Daoy (cell line): ENCODE measurements at regions not wholly inside any gene's neighbourhood (a gene's known extent, or its start where the extent isn't known, plus 50 kb on each side); places are given as distances from the start of the nearest gene placed in this dataset.
A peak's percentile ranks its signal among the peaks of the same experiment; 100 is the strongest.
"Not testable (repeated sequence)": the region's sequence is repeated elsewhere in the genome, so short reads cannot be mapped to it uniquely, and the experiment has no call there.

Source experiments
- DNase-seq: peaks from one replicate; pipeline ENCODE4 v3.0.0-alpha.2; 2015; ENCODE audit warnings: low read depth

DNA sequence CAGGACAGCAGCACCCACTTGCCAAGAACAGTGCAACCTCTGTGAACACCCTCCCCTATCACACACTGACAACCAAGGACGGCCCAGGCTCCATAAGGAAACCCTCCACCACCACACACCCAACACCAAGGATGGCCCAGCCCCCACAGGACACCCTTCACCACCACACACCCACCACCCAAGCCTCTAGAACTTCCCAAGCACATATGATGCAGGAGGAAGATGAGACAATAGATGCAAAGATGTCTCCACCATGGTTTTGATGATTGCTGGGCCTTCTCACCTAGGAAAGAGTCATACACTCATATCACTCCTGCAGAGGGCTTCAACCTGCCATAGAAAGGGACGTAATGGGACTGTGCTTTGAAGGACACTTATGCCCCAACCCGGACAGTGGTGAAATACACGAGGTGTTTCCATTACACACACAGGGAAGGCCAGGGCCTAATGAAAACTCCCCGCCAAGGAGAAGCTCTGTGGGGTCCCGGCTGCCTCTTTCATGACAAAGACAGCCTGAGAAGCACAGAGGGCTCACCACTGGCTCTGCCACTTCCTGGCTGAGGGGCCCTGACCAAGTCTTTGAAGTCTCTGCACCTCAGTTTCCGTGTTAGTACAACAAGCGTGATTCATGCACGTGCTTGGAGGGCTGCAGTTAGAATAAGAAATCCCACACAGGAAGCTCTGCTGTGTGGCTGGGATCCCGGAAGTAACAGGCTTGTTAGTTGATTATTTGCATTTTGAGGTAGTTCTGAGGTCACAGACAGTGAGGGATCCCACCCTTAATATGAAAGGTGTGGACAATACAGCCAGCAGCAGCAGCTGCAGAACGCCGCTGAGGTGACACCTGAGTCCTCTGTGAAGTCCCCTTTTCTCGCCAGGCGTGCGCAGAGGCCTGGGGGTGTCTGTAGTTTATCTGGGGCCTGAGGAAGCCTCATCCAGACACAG lies 61.9 kb upstream of the ATP12A start:
- DNase-seq, result peak; percentile 28

DNA sequence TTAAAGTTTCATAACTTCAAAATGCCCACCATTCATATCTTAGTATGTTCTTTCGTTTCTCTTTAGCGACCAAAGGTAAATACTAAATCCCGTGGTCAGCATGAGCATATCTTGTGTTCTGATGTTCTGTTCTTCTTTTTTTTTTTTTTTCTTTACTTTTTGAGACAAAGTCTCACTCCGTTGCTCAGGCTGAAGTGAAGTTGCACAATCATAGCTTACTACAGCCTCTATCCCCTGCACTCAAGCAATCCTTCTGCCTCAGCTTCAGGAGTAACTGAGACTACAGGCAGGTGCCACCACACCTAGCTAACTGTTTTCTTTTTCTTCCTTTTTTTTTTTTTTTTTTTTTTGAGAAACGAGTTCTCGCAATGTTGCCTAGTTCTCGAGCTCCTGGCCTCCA lies 60.9 kb upstream of the ATP12A start:
- DNase-seq, result no peak

DNA sequence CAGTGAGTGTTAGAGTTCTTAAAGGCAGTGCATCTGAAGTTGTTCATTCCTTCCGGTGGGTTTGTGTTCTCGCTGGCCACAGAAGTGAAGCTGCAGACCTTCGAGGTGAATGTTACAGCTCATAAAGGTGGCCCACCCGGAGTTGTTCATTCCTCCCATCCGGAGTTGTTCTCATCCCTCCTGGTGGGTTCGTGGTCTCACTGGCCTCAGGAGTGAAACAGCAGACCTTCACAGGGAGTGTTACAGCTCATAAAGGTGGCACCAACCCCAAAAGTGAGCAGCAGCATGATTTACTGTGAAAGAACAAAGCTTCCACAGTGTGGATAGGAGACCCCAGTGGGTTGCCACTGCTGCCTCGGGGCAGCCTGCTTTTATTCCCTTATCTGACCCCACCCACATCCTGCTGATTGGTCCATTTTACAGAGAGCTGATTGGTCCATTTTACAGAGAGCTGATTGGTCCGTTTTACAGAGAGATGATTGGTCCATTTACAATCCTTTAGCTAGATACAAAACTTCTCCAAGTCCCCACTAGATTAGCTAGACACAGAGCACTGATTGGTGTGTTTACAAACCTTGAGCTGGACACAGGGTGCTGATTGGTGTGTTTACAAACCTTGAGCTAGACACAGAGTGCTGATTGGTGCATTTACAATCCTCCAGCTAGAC lies 57.6 kb upstream of the ATP12A start:
- DNase-seq, result not testable (repeated sequence)

DNA sequence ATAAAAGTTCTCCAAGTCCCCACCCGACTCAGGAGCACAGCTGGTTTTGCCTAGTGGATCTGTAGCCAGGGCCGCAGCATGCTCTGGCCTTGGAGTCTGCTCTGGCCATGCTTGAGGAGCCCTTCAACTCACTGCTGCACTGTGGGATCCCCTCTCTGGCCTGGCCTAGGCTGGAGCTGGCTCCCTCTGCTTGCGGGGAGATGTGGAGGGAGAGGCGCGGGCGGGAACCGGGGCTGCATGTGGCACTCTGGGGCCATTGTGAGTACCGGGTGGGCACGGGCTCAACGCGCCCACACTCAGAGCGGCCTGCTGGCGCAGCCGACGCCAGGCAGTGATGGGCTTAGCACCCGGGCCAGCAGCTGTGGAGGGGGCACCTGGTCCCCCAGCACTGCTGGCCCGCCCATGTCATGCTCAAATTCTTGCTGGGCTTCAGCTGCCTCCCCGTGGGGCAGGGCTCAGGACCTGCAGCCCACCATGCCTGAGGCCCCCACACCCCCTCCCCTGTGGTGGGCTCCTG lies 57.0 kb upstream of the ATP12A start:
- no peak for DNase-seq

DNA sequence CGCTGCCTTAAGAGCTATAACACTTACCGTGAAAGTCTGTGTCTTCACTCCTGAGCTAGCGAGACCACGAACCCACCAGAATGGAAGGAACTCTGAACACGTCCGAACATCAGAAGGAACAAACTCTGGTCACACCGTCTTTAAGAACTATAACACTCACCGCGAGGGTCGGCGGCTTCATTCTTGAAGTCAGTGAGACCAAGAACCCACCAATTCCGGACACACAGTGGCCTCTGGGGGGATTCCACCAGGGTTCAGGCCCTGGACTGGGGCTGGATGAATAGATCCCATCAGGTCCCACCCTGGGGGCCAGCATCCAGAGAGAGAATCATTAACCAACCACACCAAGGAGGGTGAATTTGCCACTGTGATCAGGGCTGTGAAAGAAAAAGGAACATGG lies 55.8 kb upstream of the ATP12A start:
- DNase-seq, result no peak

DNA sequence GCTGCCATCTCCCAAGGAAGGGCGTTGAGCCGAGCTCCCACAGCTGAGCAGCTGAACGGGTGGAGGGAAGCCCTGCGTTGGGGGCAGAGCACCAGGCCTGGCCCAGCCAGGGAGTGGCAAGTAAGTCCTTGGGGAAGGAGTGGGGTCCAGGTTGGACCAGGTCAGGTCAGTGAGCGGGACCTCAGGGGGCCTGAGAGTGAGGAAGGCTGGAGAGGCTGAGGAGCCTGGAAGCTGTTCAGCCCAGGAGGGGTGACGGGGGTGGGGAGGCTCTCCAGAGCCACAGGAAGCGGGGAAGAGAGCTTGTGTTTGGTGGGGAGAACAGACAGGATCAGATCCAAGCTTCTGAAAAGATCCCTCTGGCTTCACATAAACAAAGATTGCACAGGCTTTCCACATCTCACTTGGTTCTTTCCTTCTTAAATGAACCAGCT lies 55.4 kb upstream of the ATP12A start:
- DNase-seq, result no peak

DNA sequence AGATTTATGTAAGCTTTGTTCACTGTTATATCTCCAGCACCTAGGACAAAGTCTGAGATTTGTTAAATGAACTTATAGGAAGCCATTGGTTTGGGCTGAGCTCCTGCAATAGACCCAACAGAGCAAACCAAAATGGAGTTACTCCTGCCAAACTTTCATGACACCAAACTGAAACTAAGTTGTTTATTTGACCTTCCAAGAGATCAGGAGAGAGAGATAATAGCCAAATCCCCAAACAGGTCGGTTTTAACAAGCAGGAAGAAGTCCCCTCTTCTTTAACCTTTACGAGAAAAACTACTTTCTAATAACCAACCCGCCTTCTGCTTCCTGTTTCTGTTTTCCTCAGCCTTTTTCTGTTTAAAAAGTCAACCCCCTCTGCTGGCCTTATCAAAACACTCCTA lies 54.9 kb upstream of the ATP12A start:
- DNase-seq, result no peak

DNA sequence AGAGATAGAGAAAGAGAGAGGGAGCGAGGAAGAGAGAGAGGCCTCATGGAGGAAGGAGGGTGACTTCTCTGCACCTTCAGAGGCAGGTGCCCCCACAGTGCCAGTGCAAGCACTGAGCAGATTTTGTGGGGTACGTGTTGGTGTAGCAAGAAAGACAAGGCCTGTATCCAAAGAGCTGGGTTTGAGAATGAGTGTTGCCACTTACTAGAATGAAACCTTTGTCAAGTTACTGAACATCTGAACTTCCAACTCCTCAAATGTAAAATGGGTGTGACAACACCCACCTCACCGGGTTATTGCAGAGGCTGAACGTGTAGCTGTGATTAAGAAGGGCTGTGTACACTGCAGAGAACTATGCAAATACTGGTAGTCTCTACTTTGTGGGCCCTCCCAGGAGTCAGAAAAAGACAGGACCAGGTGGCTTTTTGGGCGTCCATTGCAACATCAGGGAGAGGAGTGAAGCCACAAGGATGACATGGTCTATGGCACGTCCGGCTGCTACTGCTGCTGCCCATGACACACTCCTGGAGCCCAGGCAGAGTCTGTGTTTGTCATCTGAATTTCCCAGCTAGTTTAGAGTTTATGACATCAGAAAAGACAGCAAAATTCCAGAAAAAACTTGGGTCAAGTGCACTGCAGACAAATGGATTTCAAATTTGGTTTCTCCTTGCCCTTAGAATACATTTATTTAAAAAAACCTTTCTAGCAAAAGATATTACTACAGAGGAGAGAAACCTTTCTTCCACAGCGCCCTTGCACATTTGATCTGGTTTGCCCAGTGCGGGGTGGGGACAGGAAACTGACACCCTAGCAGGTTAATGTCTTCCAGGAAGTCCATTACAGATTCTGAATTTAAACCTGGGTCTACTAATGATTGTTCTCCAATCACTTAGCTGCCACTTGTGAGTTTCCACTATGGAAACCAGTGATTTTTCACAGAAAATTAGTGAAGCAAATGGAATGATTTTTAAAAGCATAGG lies 54.0 kb upstream of the ATP12A start:
- DNase-seq, result no peak

DNA sequence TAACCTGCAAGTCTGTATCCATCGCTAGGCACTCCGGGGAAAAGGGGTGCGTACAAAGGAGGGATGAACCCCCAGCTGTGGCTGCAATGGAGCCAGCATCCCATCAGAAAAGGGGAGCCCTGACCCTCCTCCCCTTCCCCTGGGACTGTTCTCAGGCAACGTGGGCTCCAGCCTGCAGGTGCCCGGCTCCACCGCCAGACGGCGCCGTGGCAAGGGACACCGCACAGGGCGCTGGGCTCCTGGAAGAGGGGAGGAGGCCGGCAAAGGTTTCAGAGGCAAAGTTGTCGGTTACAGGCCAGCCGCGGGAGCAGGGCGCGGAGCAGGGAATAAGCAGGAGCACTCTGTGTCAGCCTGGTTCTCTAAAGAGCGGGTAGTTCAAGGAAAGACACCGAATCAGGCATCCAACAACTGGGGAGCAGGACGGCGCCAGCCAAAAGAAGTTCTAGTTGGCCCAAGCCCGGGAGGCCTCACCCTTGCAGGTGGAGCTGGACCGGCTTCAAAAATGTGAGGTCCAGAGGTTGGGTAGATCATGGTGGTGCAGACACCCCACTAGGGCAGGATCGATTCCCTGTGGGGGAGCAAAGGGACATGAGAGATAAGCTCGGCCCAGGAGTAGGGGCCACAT lies 53.0 kb upstream of the ATP12A start:
- peak; percentile 64 for DNase-seq

DNA sequence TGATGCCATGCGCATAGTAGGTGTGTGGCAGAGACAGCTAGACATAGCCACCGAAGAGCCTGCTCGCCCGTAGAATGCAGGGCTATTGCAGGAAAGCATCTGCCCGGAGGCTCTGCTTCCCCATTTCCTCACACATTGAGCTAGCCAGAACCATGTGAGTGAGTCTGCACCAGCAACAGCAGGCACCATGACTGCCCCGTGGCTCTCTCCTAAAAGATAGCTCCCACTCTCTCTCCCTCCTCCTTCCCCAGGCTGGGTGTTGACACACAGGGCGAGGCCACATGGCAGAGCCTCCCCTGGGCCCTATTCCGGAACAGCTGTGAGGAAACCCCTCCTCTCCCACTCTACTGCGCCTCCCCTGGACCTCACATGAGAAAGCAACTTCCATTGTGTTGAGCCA lies 52.3 kb upstream of the ATP12A start:
- DNase-seq, result peak; percentile 16

DNA sequence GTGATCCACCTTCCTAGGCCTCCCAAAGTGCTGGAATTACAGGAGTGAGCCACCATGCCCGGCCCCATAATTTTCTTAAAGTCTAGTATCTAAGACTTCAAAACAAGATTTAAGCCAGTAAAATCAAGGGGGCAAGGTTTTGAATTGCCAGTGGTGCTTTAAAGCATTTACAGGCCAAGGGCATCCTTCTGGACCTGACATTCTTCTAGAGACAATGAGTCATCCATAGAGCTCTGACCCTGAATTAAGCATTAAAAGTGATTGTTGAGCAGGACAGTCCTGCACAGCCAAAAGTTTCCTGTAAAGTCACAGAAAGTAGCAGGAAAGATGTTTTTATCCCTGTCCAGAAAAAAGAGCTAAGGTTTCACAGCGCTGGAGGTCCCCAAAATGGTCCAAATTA lies 50.9 kb upstream of the ATP12A start:
- DNase-seq, result no peak

DNA sequence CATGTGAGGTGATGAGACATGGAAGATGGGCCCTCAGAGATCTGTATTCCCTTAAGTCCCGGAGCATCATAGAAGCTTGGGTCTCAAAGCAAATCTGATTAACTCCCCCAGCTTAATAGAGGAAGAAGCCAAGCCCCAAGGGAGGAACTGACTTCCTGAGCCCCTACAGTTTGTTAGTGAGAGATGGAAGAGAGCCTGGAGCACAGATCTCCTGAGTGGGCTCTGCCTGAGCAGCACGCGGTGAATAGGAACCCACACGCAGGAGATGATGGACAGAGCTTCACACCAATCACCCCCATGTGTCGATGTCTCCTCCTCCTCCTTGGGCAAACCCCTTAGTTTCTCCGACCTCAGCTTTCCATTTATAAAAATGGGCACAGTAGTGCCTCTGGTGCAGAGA lies 50.1 kb upstream of the ATP12A start:
- no peak for DNase-seq
